ENCODE measurements at regions not wholly inside any gene's neighbourhood (a gene's known extent, or its start where the extent isn't known, plus 50 kb on each side); places are given as distances from the start of the nearest gene placed in this dataset.

GRCh38 chr2:140178234-140178633 lies 1398.0 kb upstream of the NXPH2 start:
- H3K27me3 Mint-ChIP-seq = no peaks in the 10 kb centered on the region
- H3K27ac Mint-ChIP-seq = no peak overlapping the region
- ATAC-seq = no peak
- no peaks in the 10 kb centered on the region for H3K4me1 Mint-ChIP-seq
- no peak overlapping the region for H3K4me3 Mint-ChIP-seq
- peaks cover 4% of the 10 kb centered on the region for H3K9me3 ChIP-seq (ENCODE audit: control insufficient read depth, low read length, poor library complexity, severe bottlenecking)
- no peaks in the 10 kb centered on the region for H3K36me3 Mint-ChIP-seq (ENCODE audit: low read depth)
- no peak for DNase-seq

GRCh38 chr2:140177086-140177485 lies 1396.9 kb upstream of the NXPH2 start:
- H3K27me3 Mint-ChIP-seq = no peaks in the 10 kb centered on the region
- ATAC-seq (no peak), DNase-seq (no peak)
- no peaks in the 10 kb centered on the region for H3K4me1 Mint-ChIP-seq
- H3K27ac Mint-ChIP-seq = no peak overlapping the region
- no peaks in the 10 kb centered on the region for H3K36me3 Mint-ChIP-seq (ENCODE audit: low read depth)
- peaks cover 1% of the 10 kb centered on the region for H3K9me3 ChIP-seq (ENCODE audit: control insufficient read depth, low read length, poor library complexity, severe bottlenecking)
- no peak overlapping the region for H3K4me3 Mint-ChIP-seq

GRCh38 chr2:140173790-140174189 lies 1393.6 kb upstream of the NXPH2 start:
- Mint-ChIP-seq H3K27ac (no peak overlapping the region), H3K36me3 (ENCODE audit: low read depth) (no peaks in the 10 kb centered on the region), H3K4me3 (no peak overlapping the region), H3K4me1 (no peaks in the 10 kb centered on the region), H3K27me3 (no peaks in the 10 kb centered on the region)
- ATAC-seq = no peak
- no peaks in the 10 kb centered on the region for H3K9me3 ChIP-seq (ENCODE audit: control insufficient read depth, low read length, poor library complexity, severe bottlenecking)
- no peak for DNase-seq

GRCh38 chr2:140164449-140164848 lies 1384.3 kb upstream of the NXPH2 start:
- DNase-seq (no peak), ATAC-seq (no peak)
- Mint-ChIP-seq H3K4me3 (no peak overlapping the region), H3K27ac (no peak overlapping the region), H3K36me3 (ENCODE audit: low read depth) (no peaks in the 10 kb centered on the region), H3K4me1 (no peaks in the 10 kb centered on the region), H3K27me3 (no peaks in the 10 kb centered on the region)
- no peaks in the 10 kb centered on the region for H3K9me3 ChIP-seq (ENCODE audit: control insufficient read depth, low read length, poor library complexity, severe bottlenecking)

GRCh38 chr2:140158259-140158658 lies 1378.1 kb upstream of the NXPH2 start:
- DNase-seq (no peak), ATAC-seq (no peak)
- H3K9me3 ChIP-seq (ENCODE audit: control insufficient read depth, low read length, poor library complexity, severe bottlenecking) = no peaks in the 10 kb centered on the region
- H3K36me3 Mint-ChIP-seq (ENCODE audit: low read depth) = no peaks in the 10 kb centered on the region
- no peaks in the 10 kb centered on the region for H3K27me3 Mint-ChIP-seq
- no peaks in the 10 kb centered on the region for H3K4me1 Mint-ChIP-seq
- H3K27ac Mint-ChIP-seq = no peak overlapping the region
- H3K4me3 Mint-ChIP-seq = no peak overlapping the region

GRCh38 chr2:140157816-140158215 lies 1377.6 kb upstream of the NXPH2 start:
- Mint-ChIP-seq H3K4me3 (no peak overlapping the region), H3K27me3 (no peaks in the 10 kb centered on the region), H3K4me1 (no peaks in the 10 kb centered on the region), H3K27ac (no peak overlapping the region), H3K36me3 (ENCODE audit: low read depth) (no peaks in the 10 kb centered on the region)
- ATAC-seq (no peak), DNase-seq (no peak)
- H3K9me3 ChIP-seq (ENCODE audit: control insufficient read depth, low read length, poor library complexity, severe bottlenecking) = no peaks in the 10 kb centered on the region

- Mint-ChIP-seq H3K4me1 (no peaks in the 10 kb centered on the region), H3K4me3 (no peak overlapping the region)
These were observed 1374.5 kb upstream of the NXPH2 start for GRCh38 chr2:140154706-140155105.

GRCh38 chr2:140154271-140154670 lies 1374.1 kb upstream of the NXPH2 start:
- Mint-ChIP-seq H3K36me3 (ENCODE audit: low read depth) (no peaks in the 10 kb centered on the region), H3K27me3 (no peaks in the 10 kb centered on the region), H3K4me1 (no peaks in the 10 kb centered on the region), H3K27ac (no peak overlapping the region), H3K4me3 (no peak overlapping the region)
- H3K9me3 ChIP-seq (ENCODE audit: control insufficient read depth, low read length, poor library complexity, severe bottlenecking) = no peaks in the 10 kb centered on the region
- no peak for ATAC-seq
- DNase-seq = no peak

More at GRCh38 chr2:140154706-140155105, 1374.5 kb upstream of the NXPH2 start:
- Mint-ChIP-seq H3K36me3 (ENCODE audit: low read depth) (no peaks in the 10 kb centered on the region), H3K27me3 (no peaks in the 10 kb centered on the region), H3K27ac (no peak overlapping the region)
- DNase-seq = no peak
- no peak for ATAC-seq
- no peaks in the 10 kb centered on the region for H3K9me3 ChIP-seq (ENCODE audit: control insufficient read depth, low read length, poor library complexity, severe bottlenecking)

- H3K4me1 Mint-ChIP-seq = no peaks in the 10 kb centered on the region
- no peaks in the 10 kb centered on the region for H3K36me3 Mint-ChIP-seq (ENCODE audit: low read depth)
- no peak overlapping the region for H3K4me3 Mint-ChIP-seq
These were observed 1364.4 kb upstream of the NXPH2 start for GRCh38 chr2:140144611-140145010.

GRCh38 chr2:140138736-140139135 lies 1358.5 kb upstream of the NXPH2 start:
- no peak overlapping the region for H3K27ac Mint-ChIP-seq
- ATAC-seq = no peak
- no peaks in the 10 kb centered on the region for H3K27me3 Mint-ChIP-seq
- H3K4me3 Mint-ChIP-seq = no peak overlapping the region
- H3K9me3 ChIP-seq (ENCODE audit: control insufficient read depth, low read length, poor library complexity, severe bottlenecking) = peaks cover 3% of the 10 kb centered on the region
- H3K4me1 Mint-ChIP-seq = no peaks in the 10 kb centered on the region
- H3K36me3 Mint-ChIP-seq (ENCODE audit: low read depth) = no peaks in the 10 kb centered on the region
- no peak for DNase-seq

More at GRCh38 chr2:140144611-140145010, 1364.4 kb upstream of the NXPH2 start:
- Mint-ChIP-seq H3K27ac (no peak overlapping the region), H3K27me3 (no peaks in the 10 kb centered on the region)
- ATAC-seq (no peak), DNase-seq (no peak)
- H3K9me3 ChIP-seq (ENCODE audit: control insufficient read depth, low read length, poor library complexity, severe bottlenecking) = peaks cover 3% of the 10 kb centered on the region

- Mint-ChIP-seq H3K4me1 (no peaks in the 10 kb centered on the region), H3K4me3 (no peak overlapping the region), H3K27me3 (no peaks in the 10 kb centered on the region), H3K27ac (no peak overlapping the region), H3K36me3 (ENCODE audit: low read depth) (no peaks in the 10 kb centered on the region)
- H3K9me3 ChIP-seq (ENCODE audit: control insufficient read depth, low read length, poor library complexity, severe bottlenecking) = peaks cover 3% of the 10 kb centered on the region
- ATAC-seq = no peak
- no peak for DNase-seq
These were observed 1356.7 kb upstream of the NXPH2 start for GRCh38 chr2:140136861-140137260.

GRCh38 chr2:140136366-140136765 lies 1356.2 kb upstream of the NXPH2 start:
- Mint-ChIP-seq H3K27ac (no peak overlapping the region), H3K4me3 (no peak overlapping the region), H3K4me1 (no peaks in the 10 kb centered on the region), H3K36me3 (ENCODE audit: low read depth) (no peaks in the 10 kb centered on the region), H3K27me3 (no peaks in the 10 kb centered on the region)
- DNase-seq (no peak), ATAC-seq (no peak)
- H3K9me3 ChIP-seq (ENCODE audit: control insufficient read depth, low read length, poor library complexity, severe bottlenecking) = peaks cover 3% of the 10 kb centered on the region

GRCh38 chr2:140128909-140129308 lies 1348.7 kb upstream of the NXPH2 start:
- H3K27ac Mint-ChIP-seq = no peak overlapping the region
- no peaks in the 10 kb centered on the region for H3K9me3 ChIP-seq (ENCODE audit: control insufficient read depth, low read length, poor library complexity, severe bottlenecking)
- no peak for ATAC-seq
- no peak for DNase-seq
- H3K4me3 Mint-ChIP-seq = no peak overlapping the region
- no peaks in the 10 kb centered on the region for H3K36me3 Mint-ChIP-seq (ENCODE audit: low read depth)
- H3K4me1 Mint-ChIP-seq = no peaks in the 10 kb centered on the region
- H3K27me3 Mint-ChIP-seq = no peaks in the 10 kb centered on the region

- DNase-seq (no peak), ATAC-seq (no peak)
- no peaks in the 10 kb centered on the region for H3K4me1 Mint-ChIP-seq
- no peaks in the 10 kb centered on the region for H3K36me3 Mint-ChIP-seq (ENCODE audit: low read depth)
- no peaks in the 10 kb centered on the region for H3K9me3 ChIP-seq (ENCODE audit: control insufficient read depth, low read length, poor library complexity, severe bottlenecking)
- H3K4me3 Mint-ChIP-seq = no peak overlapping the region
- no peaks in the 10 kb centered on the region for H3K27me3 Mint-ChIP-seq
- H3K27ac Mint-ChIP-seq = no peak overlapping the region
These were observed 1341.8 kb upstream of the NXPH2 start for GRCh38 chr2:140122001-140122400.

GRCh38 chr2:140117386-140117785 lies 1337.2 kb upstream of the NXPH2 start:
- Mint-ChIP-seq H3K27me3 (no peaks in the 10 kb centered on the region), H3K36me3 (ENCODE audit: low read depth) (no peaks in the 10 kb centered on the region), H3K4me1 (no peaks in the 10 kb centered on the region), H3K27ac (no peak overlapping the region), H3K4me3 (no peak overlapping the region)
- no peak for ATAC-seq
- H3K9me3 ChIP-seq (ENCODE audit: control insufficient read depth, low read length, poor library complexity, severe bottlenecking) = no peaks in the 10 kb centered on the region
- no peak for DNase-seq

Data from T-helper 17 cell (primary cell).